WERI-Rb-1 (cell line): ENCODE measurements at regions not wholly inside any gene's neighbourhood (a gene's known extent, or its start where the extent isn't known, plus 50 kb on each side); places are given as distances from the start of the nearest gene placed in this dataset.

Experiments used
- DNase-seq: peaks from one replicate; pipeline ENCODE4 v3.0.0-alpha.2; 2020
- H3K27ac ChIP-seq: fragments of 250-450 bp; sonication (Bioruptor Pico); 2 replicates; pipeline ENCODE4 v1.5.1; 2020; ENCODE audit warnings: mild to moderate bottlenecking, moderate library complexity
- H3K27me3 ChIP-seq: fragments of 250-450 bp; sonication (Bioruptor Pico); 2 replicates; pipeline ENCODE4 v1.5.1; 2021; ENCODE audit warnings: mild to moderate bottlenecking, low read depth, moderate library complexity; ENCODE audit not compliant: insufficient read depth, severe bottlenecking
- H3K36me3 ChIP-seq: fragments of 250-450 bp; sonication (Bioruptor Pico); 2 replicates; pipeline ENCODE4 v1.5.1; 2020; ENCODE audit warnings: mild to moderate bottlenecking, moderate library complexity
- H3K4me3 ChIP-seq: 2 replicates; pipeline ENCODE4 v1.5.1; 2011; ENCODE audit warnings: low read depth, mild to moderate bottlenecking, control low read depth, low read length
- H3K9me3 ChIP-seq: fragments of 250-450 bp; sonication (Bioruptor Pico); 2 replicates; pipeline ENCODE4 v1.5.1; 2021; ENCODE audit warnings: mild to moderate bottlenecking, moderate library complexity; ENCODE audit not compliant: severe bottlenecking
- CTCF ChIP-seq: IDR thresholded peaks from 2 replicates; pipeline ENCODE4 v1.5.1; 2011; ENCODE audit warnings: low read depth, mild to moderate bottlenecking, control low read depth, inconsistent platforms, low read length

DNA sequence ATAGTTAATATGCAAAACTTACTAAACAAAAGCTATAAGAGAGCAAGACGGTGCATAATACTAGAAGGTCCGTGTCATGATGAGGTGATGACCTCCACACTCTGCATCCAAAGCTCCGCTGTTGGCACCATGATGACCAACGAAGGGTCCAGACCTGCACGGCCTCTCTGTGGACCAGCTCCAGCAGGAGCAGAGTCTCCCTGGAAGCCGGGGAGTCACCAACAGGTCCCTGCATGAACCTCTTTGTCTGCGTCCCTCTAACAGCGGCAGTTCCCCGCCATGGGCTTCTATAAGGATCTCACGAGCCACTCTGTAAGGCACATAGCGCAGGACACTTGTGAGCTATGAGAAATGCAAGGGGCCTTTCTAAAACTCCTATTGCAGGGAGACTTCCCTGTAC is 517.3 kb downstream of the BRD1 start:
- H3K9me3 ChIP-seq = no peaks in the 10 kb centered on the region
- H3K27me3 ChIP-seq = no peaks in the 10 kb centered on the region
- TF ChIP-seq CTCF = no peak
- no peak overlapping the region for H3K4me3 ChIP-seq
- H3K36me3 ChIP-seq = no peaks in the 10 kb centered on the region
- no peak for DNase-seq
- H3K27ac ChIP-seq = no peak overlapping the region

DNA sequence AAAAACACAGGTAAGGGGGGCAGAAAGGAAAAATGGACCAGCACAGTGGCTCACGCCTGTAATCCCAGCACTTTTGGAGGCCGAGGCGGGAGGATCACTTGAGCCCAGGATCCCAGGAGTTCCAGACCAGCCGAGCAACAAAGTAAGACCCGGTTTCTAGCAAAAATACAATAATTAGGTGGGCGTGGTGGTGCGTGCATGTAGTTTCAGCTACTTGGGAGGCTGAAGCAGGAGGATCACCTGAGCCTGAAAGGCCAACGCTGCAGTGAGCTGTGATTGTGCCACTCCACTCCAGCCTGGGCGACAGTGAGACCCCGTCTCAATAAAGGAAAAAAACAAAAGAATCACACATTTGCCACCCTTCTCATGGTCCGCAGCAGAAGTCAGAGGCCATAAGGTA is 519.4 kb downstream of the BRD1 start:
- Histone ChIP-seq H3K9me3 (no peaks in the 10 kb centered on the region), H3K27ac (no peak overlapping the region), H3K36me3 (no peaks in the 10 kb centered on the region), H3K27me3 (no peaks in the 10 kb centered on the region), H3K4me3 (no peak overlapping the region)
- TF ChIP-seq CTCF = no peak
- no peak for DNase-seq

DNA sequence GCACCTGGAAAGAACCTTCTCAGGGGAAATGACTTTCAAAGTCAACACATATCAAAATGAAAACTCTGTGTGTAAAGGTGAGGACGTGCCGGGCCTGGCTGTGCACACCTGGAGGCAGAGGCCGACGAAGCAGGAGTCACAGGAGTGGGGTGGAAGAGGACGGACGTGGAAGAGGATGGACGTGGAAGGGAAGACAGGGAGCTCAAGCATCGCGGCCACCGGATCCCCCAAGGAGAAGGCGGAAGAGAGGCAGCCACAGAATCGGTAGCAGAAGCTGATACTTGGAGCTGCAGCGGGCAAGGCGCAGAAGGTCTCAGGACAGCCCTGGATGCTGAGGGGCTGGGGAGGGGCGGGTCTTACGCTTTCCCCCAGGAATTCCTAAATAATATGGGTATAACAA is 519.8 kb downstream of the BRD1 start:
- Histone ChIP-seq H3K27me3 (no peaks in the 10 kb centered on the region), H3K27ac (no peak overlapping the region), H3K4me3 (no peak overlapping the region), H3K9me3 (no peaks in the 10 kb centered on the region), H3K36me3 (no peaks in the 10 kb centered on the region)
- TF ChIP-seq CTCF = no peak
- no peak for DNase-seq

DNA sequence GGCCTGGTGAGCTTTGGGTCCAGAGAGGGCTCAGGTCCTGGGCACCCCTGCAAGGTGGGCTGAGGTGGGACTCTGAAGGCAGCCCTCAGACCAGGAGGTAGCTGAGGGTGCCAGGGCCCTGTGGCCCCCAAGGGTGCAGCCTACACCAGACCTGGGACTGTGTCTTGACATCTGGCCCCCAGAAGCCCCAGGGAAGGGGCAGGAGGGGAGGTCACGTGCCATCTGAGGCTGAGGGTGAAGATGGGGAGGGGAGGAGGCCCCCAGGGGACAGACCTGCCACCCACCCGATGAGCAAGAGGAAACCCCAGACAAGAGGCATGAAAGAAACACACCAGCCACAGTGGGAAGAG is 520.2 kb downstream of the BRD1 start:
- H3K9me3 ChIP-seq = no peaks in the 10 kb centered on the region
- H3K36me3 ChIP-seq = no peaks in the 10 kb centered on the region
- no peak for TF ChIP-seq CTCF
- no peak for DNase-seq
- H3K27me3 ChIP-seq = no peaks in the 10 kb centered on the region
- no peak overlapping the region for H3K4me3 ChIP-seq
- H3K27ac ChIP-seq = no peak overlapping the region

DNA sequence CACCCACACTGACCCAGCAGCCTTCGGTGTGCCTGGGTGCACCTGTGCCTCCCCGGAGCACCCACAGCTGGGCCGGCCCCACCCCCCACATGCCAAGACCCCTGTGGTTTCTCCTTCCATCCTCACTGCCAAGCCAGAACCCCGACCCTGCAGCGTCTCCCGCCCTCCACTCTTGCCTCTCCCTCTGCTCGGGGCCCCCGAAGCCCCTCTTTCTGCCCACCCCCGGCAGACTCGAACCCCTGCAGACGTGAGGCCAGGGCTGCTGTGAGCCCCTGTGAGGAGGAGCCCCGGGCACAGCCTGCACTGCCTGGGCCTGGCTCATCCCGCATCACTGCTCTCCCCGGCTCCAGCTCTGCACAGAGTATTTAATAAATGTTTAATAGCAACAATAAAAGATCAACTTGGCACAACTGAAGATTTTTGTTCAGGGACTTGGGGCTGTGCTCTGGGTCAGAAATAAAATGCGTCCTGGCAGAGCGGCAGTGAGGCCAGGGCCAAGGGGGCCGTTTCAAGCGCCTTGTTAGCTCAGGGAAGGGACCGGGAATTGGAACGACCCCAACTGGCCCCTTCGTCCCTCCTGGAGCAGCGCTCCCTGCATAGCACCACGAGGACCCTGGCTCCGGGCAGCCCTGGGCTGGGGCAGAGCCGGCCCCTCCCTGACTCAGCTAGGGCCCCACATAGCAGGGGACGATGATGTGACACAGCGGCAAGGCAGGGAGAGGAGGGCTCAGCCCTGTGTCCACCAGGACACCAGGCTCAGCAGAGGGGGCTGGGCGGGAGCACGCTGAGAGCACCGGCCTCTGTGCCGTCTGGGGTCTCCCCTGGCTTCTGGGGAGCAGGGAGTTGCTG is 520.8 kb downstream of the BRD1 start:
- TF ChIP-seq CTCF = no peak
- Histone ChIP-seq H3K9me3 (no peaks in the 10 kb centered on the region), H3K27ac (no peak overlapping the region), H3K36me3 (no peaks in the 10 kb centered on the region), H3K4me3 (no peak overlapping the region), H3K27me3 (no peaks in the 10 kb centered on the region)
- no peak for DNase-seq
